ENCODE measurements at regions not wholly inside any gene's neighbourhood (a gene's known extent, or its start where the extent isn't known, plus 50 kb on each side); places are given as distances from the start of the nearest gene placed in this dataset.

DNA sequence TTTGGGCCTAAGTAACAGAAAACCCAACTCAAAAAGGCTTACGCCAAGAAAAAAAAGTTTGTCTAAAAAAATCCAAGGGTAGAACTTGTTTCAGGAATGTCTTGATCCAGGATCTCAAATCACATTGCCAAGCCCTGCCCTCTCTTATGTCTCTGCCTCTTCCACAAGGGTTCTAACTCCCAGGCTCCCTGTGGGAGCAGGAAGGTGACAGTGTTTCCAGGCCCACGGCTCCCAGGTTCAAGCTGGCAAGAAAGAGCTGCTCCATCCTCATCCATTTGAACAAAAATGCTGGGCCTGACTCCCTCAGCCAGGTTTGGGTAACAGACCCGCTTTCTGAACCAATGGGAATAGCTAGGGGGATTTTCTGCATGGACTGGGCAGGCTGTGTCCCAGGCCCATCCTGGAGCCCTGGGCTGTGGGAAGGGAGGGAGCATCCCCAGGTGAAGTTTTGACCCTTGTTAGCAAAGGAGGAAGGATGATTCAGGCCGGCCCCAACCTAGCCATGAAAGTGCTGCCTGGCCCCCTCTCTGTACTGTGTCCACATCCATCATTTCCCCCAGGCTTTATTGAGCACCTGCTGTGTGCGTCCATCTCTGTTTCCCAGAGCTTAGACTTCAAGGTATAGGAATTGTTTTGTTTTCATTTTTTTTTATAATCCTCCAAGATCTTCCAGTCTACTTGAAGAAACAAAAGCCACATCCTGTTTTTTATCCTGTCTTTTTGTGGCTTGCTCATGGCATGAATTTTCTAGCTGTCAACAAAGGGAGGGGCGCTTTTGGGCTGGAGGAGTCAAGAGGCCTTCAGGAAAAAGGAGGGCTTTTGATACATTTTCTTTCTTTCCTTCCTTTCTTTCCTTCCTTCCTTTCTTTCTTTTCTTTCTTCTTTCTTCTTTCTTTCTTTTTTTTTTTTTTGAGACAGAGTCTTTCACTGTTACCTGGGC, 159.8 kb downstream of the TFAP2C start:
- H3K9me3 Mint-ChIP-seq = no peaks in the 10 kb centered on the region
- H3K27ac Mint-ChIP-seq = peak overlapping the region; percentile 42
- TF ChIP-seq, protein P1, sequence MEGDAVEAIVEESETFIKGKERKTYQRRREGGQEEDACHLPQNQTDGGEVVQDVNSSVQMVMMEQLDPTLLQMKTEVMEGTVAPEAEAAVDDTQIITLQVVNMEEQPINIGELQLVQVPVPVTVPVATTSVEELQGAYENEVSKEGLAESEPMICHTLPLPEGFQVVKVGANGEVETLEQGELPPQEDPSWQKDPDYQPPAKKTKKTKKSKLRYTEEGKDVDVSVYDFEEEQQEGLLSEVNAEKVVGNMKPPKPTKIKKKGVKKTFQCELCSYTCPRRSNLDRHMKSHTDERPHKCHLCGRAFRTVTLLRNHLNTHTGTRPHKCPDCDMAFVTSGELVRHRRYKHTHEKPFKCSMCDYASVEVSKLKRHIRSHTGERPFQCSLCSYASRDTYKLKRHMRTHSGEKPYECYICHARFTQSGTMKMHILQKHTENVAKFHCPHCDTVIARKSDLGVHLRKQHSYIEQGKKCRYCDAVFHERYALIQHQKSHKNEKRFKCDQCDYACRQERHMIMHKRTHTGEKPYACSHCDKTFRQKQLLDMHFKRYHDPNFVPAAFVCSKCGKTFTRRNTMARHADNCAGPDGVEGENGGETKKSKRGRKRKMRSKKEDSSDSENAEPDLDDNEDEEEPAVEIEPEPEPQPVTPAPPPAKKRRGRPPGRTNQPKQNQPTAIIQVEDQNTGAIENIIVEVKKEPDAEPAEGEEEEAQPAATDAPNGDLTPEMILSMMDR (IDR thresholded peaks at IDR 0.05) = no peak
- H3K4me1 Mint-ChIP-seq = peaks cover 7% of the 10 kb centered on the region
- no peak overlapping the region for H3K4me3 Mint-ChIP-seq
- peaks cover 9% of the 10 kb centered on the region for H3K27me3 Mint-ChIP-seq (ENCODE audit: low read depth, poor library complexity)
- DNase-seq = no peak
- no peaks in the 10 kb centered on the region for H3K36me3 Mint-ChIP-seq (ENCODE audit: low read depth)

DNA sequence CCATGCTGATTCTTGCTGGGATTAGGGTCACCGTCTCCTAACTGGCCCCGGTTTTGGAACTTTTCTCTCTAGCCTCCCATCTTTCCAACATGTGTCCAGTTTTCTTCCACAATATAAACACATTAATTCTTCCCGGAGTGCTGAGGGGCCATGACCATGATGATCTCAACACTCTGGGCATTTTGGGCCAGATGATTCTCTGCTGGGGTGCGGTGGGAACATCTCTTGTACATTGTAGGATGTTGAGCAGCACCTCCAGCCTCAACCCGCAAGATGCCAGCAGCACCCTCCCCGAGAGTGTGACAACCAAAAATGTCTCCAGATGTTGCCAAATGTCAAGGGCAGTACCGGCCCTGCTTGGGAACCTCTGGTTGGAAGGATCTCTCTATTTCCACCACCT, 164.8 kb downstream of the TFAP2C start:
- peaks cover 6% of the 10 kb centered on the region for H3K36me3 Mint-ChIP-seq (ENCODE audit: low read depth)
- H3K4me3 Mint-ChIP-seq = no peak overlapping the region
- no peak for DNase-seq
- peaks cover 17% of the 10 kb centered on the region for H3K9me3 Mint-ChIP-seq
- peaks cover 24% of the 10 kb centered on the region for H3K27me3 Mint-ChIP-seq (ENCODE audit: low read depth, poor library complexity)
- H3K4me1 Mint-ChIP-seq = peaks cover 3% of the 10 kb centered on the region
- TF ChIP-seq, protein P1 (IDR thresholded peaks at IDR 0.05) = no peak
- H3K27ac Mint-ChIP-seq = no peak overlapping the region

DNA sequence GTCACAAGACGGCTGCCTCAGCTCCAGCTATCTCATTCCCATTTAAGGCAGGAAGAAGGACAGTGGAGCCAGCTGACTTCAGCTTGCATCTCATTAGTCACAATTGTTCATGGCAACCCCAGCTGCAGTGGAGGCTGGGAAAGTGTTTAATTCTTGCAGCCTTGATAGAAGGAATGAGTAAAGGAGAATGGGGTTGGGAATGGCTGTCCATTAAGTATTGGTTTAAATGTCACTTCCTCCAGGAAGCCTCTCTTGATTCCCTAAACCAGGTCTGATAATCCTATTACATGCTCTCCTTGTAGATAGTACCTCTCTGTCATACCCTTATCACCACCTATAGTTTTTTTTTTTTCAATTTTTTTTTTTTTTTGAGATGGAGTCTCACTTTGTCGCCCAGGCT, 166.4 kb downstream of the TFAP2C start:
- Mint-ChIP-seq H3K27ac (no peak overlapping the region), H3K36me3 (ENCODE audit: low read depth) (peaks cover 6% of the 10 kb centered on the region), H3K9me3 (peaks cover 26% of the 10 kb centered on the region), H3K4me3 (no peak overlapping the region), H3K4me1 (peaks cover 7% of the 10 kb centered on the region), H3K27me3 (ENCODE audit: low read depth, poor library complexity) (peaks cover 27% of the 10 kb centered on the region)
- no peak for DNase-seq
- TF ChIP-seq, protein P1 (IDR thresholded peaks at IDR 0.05) = no peak

DNA sequence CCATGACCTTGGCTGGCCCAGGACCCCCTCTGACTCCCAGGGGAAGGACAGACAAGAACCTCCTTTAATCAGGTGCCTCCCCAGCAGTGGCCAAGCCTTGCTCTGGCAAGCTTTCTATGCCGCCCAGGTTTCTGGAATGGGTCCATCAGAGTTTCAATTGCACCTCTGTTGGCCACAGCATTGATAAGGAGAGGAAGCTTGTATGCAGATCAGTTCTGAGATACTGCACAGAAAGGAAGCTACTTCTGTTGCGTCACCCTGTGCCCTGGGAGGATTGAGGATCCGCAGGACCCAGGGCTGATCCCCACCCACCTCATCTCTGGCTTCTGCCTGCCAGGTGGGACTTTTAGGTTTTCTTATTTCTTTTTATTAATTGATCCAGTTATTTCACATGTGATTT, 167.2 kb downstream of the TFAP2C start:
- no peak overlapping the region for H3K27ac Mint-ChIP-seq
- H3K9me3 Mint-ChIP-seq = peaks cover 26% of the 10 kb centered on the region
- TF ChIP-seq, protein P1 (IDR thresholded peaks at IDR 0.05) = no peak
- H3K4me3 Mint-ChIP-seq = no peak overlapping the region
- H3K36me3 Mint-ChIP-seq (ENCODE audit: low read depth) = peaks cover 6% of the 10 kb centered on the region
- H3K27me3 Mint-ChIP-seq (ENCODE audit: low read depth, poor library complexity) = peaks cover 27% of the 10 kb centered on the region
- peaks cover 9% of the 10 kb centered on the region for H3K4me1 Mint-ChIP-seq
- no peak for DNase-seq

DNA sequence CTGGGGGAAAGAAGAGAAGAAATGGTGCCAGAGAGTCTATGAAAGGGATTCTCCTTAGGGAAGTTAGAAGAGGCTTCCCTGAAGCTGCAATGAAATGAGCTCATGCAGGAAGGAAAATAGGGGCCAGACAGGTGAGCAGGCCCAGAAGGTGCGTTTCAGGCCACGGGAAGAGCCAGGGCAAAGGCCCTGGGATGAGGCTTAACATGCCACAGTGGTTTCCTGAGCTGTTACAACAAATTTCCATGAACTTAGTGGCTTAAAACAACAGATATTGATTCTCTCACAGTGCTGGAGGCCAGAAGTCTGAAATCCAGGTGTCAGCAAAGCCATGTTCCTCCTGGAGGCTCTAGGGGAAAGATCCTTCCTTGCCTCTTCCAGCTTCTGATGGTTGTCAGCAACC, 167.9 kb downstream of the TFAP2C start:
- peaks cover 10% of the 10 kb centered on the region for H3K4me1 Mint-ChIP-seq
- H3K36me3 Mint-ChIP-seq (ENCODE audit: low read depth) = peaks cover 6% of the 10 kb centered on the region
- peaks cover 27% of the 10 kb centered on the region for H3K27me3 Mint-ChIP-seq (ENCODE audit: low read depth, poor library complexity)
- no peak overlapping the region for H3K27ac Mint-ChIP-seq
- H3K9me3 Mint-ChIP-seq = peaks cover 26% of the 10 kb centered on the region
- TF ChIP-seq, protein P1 (IDR thresholded peaks at IDR 0.05) = no peak
- no peak for DNase-seq
- no peak overlapping the region for H3K4me3 Mint-ChIP-seq

DNA sequence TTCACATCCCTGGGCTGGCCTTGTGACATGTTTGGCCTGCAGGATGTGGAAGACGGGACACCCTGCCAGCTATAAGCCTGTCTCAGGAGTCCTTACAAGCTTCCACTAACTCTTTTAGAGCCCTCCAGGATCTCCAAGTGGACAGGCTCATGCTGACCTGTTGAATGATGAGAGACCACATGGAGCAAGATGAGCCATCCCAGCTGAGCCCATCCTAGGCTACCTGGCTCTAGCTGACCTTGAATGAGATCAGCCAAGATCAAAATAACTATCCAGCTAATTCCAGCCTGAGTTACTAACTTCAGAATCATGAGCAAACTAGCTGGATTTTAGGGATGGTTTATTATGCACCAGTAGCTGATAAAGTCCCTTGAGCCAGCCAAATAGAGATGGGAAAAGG, 169.5 kb downstream of the TFAP2C start:
- TF ChIP-seq, protein P1 (IDR thresholded peaks at IDR 0.05) = no peak
- H3K9me3 Mint-ChIP-seq = peaks cover 26% of the 10 kb centered on the region
- peaks cover 17% of the 10 kb centered on the region for H3K27me3 Mint-ChIP-seq (ENCODE audit: low read depth, poor library complexity)
- DNase-seq = no peak
- H3K27ac Mint-ChIP-seq = peak overlapping the region; percentile 35
- peaks cover 17% of the 10 kb centered on the region for H3K4me1 Mint-ChIP-seq
- no peak overlapping the region for H3K4me3 Mint-ChIP-seq
- H3K36me3 Mint-ChIP-seq (ENCODE audit: low read depth) = peaks cover 6% of the 10 kb centered on the region

All from nephron progenitor cell (in vitro differentiated cells).